ENCODE measurements at regions not wholly inside any gene's neighbourhood (a gene's known extent, or its start where the extent isn't known, plus 50 kb on each side); places are given as distances from the start of the nearest gene placed in this dataset.

DNA sequence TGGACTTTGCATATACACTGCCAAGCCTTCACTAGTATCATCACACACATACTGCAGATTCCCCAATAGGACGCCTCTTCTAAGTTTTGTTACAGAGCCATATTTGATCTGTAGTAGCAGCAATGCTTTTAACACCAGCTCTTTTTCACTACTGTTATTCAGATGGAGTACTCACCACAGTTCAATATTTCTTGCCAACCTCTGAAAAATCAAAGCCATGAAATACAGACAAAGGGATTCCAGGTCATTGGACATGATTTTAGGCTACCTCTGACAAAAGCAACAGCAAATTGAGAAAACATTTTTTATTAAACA lies 390.7 kb upstream of the ADGRL3 start (continued):
- TF ChIP-seq BCL11A (IDR thresholded peaks at IDR 0.05; ENCODE audit: low read depth in 2 of 2, low read length in 2 of 2) (no peak), CBX8 (IDR thresholded peaks at IDR 0.05; ENCODE audit: borderline replicate concordance, low read depth, low read length) (no peak), CHD1 (IDR thresholded peaks at IDR 0.05; ENCODE audit: low read depth, low read length) (no peak), SP4 (IDR thresholded peaks at IDR 0.05; ENCODE audit: low read length) (no peak), SP2 (IDR thresholded peaks at IDR 0.05; ENCODE audit: low read length) (no peak), E2F6 (IDR thresholded peaks at IDR 0.05) (no peak), EP300 (IDR thresholded peaks at IDR 0.05; ENCODE audit: borderline replicate concordance in 1 of 2, low read depth in 2 of 2, low read length in 2 of 2) (no peak)
